ENCODE measurements at regions not wholly inside any gene's neighbourhood (a gene's known extent, or its start where the extent isn't known, plus 50 kb on each side); places are given as distances from the start of the nearest gene placed in this dataset.
"Not testable (repeated sequence)": the region's sequence is repeated elsewhere in the genome, so short reads cannot be mapped to it uniquely, and the experiment has no call there.

DNA sequence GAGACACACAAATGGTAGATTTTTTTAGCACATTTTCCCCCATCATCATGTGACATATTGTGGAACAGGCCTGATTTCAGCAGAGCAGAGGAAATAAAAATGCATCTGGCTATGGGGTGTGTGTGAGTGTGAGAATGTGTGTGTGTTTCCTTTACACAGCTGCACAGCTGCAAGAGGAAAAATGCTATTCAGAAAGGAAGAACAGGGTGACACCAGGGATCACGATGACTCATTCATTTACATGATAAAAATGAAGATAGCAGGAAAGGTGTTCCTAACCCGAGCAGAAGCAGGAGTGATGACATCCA is 469.5 kb upstream of the TSHZ3 start:
- DNase-seq: no peak

DNA sequence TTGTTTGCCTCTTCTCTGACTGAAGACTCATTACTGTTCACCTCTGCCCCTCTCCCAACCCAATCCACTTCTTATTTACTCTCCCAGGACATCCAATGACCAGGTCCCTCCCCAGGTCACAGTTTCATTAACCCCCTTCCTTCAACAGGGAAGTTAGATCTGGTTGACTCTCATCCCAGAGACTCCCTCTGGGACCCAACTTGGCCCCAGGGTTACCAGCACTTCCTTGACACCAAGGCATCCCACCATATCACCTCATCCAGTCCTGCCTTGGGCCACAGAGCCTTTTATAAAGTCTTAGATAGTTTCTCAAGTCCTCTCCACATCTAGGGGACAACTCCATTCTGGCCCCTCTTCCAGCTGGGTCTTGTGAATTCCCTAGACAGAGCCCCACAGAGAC is 470.6 kb upstream of the TSHZ3 start:
- no peak for DNase-seq

DNA sequence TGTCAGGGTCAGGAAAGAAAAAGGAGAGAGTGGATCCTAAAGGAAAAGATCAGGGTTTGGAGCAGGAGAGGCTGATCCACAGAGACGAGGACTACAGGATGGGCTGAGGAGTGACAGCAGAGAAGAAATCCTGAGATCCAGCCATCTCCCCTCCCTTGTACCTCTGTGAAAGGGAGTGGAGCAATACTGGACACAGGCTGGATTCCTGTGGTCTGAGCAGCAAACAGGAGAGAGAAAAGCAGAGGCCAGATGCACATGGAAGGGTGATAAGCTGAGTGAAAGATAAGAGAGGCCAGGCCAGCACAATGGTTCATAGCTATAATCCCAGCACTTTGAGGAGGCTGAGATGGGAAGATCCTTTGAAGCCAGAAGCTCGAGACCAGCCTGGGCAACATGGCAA is 472.1 kb upstream of the TSHZ3 start:
- DNase-seq: no peak

DNA sequence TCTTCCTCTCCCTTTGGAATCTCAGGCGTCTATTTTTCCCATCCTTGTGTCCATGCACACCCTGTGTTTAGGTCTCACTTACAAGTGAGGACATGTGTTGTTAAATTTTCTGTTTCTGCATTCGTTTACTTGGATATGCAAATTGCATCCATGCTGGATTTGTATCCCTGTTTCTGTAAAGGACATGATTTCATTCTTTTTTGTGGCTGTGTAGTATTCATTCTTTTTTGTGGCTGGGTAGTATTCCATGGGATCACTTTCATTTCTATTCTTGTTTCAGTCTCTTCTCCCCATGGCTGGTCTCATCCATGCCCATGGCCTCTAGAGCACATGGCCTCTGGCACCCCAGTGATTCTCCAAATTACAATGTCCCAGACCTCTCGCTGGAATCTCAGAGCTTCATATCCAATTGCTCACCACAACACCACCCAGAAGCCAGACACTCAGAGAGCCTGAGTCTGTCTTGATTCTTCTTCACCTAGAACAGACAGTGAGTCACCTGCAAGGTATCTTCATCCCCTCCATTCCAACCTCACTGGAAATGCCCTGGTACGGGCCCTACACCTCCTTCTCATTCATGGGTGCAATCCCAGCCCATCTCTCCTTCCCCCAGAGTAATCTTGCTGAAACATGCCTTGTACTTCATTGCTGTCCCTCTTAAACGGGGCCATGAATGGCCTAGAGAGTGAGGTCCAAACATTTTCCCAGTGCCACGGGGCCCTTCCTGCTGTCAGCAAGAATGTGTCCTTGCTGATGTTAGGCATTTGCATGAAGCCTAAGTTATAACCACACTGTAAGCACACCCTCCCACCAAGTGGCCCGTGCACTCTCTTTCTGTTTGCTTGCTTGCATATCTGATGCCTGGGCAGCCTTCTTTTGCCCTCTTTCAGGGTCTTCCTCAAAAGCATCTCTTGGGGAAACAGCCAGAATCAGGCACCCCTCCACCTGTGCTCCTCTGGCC is 476.2 kb upstream of the TSHZ3 start:
- no peak for DNase-seq

DNA sequence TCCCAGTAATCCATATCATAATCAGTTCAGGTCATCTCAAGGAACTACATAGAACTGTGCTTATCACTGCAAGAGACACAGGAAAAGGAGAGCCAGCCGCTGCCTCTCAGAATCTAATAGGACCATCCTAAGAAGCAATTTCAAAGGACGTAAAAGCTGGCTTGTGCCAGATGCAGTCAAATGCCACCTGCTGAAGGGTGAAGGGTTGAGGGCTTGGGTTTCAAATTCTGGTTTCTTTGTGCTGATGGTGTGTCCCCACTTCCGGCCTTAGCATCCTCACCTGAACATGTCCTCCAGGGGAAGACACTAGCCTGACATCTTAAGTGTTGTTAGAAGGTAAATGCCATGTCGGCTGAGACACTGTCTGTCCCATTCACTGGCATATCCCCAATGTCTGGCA is 477.1 kb upstream of the TSHZ3 start:
- no peak for DNase-seq

DNA sequence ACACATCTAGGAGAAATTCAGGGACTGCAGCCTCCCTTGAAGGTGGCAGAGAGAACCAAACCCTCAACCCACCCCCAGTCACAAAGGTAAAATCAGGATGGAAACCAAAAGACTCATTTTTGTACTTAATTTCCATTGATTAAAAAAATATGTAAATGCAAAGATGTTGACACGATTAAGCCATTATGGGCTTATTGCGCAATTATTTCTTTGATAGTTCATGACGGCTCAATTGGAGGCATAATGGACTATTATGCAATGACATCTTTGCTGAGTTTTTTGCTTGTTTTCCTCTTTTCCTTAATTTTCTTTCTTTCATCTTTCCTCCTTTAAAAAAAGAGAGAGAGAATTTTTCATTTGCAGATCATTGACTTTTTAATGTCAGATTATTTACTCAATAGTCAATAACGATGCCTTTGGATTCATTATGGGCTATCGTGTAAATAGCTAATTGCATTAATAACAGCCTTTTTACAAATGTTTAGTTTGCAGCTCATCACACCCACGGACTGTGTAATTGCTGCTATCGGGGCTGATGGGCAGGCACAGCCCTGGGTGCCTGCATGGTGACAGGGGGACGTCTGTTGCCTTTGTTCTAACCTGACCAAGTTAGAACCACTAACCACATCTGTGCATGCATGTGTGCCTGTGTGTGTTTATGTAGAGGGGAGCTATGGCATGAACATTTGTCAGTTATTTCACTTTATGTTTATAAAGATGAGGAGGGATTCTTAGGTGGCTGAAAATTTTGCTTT is 482.4 kb upstream of the TSHZ3 start:
- DNase-seq: no peak

DNA sequence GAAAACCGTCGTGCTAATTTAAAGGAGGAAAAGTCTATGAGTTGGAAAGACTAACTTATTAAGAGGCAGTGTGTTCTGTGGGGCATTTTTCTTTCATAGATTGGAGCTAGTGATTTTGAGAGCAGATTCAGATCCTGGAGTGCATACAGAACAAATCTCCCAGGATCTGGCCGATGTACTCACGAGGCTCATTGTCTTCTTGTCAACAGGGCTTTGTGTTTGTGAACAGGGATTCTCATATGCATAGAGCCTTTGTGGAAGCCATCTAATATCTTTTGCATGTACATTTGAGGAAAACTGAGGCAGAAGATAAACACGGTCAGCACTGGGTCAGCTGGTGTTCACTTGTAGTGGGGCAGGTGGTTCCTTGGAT is 482.9 kb upstream of the TSHZ3 start:
- no peak for DNase-seq

DNA sequence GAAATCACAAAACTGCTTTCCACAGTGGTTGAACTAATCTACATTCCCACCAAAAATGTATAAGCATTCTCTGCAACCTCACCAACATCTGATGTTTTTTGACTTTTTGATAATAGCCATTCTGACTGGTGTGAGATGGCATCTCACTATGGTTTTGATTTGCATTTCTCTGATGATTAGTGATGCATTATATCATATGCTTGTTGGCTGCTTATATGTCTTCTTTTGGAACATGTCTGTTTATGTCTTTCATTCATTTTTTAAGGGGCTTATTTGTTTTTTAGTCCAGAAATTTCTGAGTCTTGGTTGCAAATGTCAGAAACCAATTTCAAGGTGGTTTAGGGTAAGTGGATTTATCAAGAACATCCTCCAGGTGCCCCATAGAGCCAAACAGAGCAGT is 484.8 kb upstream of the TSHZ3 start:
- DNase-seq: no peak

DNA sequence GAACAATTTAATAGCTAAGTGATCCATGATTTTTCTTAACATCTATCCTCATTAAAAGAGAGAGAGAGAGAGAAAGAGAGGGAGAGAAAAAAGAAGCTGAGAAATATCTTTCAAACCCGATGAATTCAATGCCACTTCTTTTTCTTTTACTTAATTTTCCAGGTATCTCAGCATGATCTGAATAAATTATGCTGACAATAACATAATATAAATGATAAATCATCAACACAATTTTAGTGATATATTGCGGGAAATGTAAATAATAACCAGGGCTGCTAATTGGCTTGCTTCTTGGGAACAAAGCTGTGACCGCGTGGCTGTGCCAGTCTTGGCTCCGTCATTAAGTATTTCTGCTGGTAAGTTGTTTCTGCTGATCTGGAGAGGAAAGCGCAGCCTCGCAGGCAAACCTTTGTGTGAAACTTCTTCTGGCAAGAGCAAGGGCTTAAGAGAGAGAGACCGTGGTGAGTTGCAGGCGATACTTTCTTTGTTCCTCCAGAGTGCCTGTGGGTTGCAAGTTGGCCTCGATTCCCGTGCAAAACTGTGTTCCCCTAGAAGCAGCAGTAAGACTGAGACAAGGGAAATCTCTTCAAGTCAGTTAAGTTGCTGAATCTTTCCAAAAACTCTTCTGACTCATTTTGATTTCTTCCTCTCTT is 489.1 kb upstream of the TSHZ3 start:
- no peak for DNase-seq

DNA sequence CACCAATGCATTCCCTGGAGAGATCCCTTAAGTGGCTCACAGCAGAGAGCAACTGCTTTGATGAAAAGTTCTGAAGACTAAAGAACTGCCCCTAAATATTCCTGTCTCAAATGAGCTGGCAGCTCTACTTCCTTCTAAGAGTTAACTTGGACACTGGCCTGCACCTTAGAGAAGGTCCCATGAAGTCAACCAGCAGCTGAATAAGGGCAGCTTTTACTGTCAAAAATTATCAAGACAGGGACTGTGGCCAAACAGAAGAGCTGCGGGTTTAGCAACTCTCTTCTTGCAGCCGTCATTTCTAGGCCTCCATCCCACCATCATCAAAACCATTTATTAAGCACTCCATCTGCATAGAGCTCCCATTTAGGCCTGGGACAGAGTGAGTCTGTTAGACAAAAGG is 491.1 kb upstream of the TSHZ3 start:
- no peak for DNase-seq

DNA sequence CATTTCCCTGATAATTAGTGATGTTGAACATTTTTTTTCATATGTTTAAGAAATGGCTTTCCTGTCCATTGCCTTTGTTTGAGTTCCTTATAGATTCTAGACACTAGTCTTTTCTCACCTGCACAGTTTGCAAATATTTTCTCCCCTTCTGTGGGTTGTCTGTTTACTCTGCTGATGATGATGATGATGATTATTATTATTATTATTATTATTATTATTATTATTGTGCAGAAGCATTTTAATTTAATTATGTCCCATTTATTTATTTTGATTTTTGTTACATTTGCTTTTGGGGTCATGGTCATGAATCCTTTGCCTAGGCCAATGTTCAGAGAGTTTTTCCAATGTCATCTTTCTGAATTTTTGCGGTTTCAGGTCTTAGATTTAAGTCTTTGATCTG is 492.5 kb upstream of the TSHZ3 start:
- no peak for DNase-seq

DNA sequence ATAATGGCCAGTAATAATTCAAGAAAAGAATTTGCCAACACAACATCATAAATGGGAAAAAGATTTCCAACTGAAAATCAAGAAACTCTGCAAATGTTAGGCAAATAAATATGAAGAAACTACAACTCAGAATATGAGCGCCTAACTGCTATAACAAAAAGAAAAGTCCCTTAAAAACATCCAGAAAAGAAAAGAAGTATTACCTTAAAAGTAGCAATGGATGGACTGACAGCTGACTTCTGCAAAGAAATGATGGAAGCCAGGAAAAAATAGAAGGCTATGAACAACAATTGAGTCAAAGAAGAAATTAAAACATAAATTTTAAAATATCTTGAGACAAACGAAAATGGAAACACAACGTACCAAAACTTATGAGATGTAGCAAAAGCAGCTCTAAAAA is 482.3 kb upstream of the ZNF507 start:
- no peak for DNase-seq

DNA sequence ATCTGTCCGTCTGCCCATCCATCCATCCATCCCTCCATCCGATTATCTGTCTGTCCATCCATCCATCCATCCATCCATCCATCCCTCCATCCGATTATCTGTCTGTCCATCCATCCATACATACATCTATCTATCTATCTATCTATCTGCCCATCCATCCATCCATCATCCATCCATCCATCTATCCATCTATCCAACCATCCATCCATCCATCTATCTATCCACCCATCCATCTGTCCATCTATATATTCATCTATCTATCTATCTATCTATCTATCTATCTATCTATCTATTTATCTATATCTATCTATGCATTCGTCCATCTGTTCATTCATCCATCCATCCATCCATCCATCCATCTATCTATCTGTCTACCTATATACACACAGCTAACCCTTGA is 471.1 kb upstream of the ZNF507 start:
- no peak for DNase-seq

DNA sequence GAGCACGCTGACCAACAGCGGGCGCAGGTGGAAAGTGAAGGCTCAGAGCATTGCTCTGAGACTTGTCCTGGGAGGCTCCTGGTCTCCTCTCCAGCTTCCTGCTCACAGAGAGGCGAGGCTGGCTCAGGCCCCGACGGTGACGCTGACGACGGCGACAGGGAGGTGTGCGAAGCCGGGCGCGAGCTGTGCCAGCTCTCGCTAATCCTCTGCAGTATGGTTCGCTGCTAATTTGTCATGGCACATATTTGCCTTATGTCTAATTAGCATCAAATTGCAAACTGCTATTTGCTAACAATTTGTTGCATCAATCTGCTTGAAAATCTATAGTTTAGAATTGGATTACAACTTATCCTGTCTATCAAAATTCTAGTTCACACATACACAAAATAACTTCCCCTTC is 469.8 kb upstream of the ZNF507 start:
- no peak for DNase-seq

DNA sequence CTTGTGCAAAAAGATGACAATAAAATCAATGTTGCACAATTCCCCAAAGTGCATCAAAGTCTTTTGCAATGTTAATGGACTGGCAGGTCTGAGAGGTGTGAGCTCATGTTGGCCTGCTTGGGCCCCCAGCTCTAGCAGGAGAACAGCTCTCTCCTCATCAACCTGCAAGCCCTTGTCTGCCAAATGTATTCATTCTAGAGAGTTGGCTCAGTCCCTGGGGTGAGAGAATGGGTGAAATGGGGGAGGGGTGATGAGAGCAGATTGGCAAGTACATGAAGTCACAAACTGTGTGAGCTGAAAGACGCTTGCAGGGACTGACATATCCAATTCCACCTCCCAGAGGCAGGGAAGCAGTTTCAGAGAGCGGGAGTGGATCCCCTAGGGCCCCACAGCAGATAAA is 465.1 kb upstream of the ZNF507 start:
- no peak for DNase-seq

DNA sequence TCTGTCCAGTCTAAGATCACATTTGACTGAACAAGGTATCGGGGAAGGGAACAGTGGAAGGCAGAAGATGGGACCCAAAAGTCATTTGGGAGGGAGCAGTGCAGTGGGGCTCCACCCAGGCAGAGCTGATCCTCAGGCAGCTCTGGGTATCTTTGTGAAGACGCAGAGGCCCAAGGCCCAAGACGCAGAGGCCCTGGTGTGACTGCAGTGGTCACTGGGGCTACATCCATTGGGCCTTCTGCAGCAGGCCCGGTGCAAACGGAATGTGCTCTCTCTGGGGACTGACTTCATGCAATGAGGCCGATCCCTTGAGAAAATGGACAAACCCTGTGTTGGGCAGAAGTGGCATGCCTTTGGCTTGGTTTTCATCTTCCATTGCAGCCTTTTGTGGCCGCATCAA is 463.4 kb upstream of the ZNF507 start:
- no peak for DNase-seq

DNA sequence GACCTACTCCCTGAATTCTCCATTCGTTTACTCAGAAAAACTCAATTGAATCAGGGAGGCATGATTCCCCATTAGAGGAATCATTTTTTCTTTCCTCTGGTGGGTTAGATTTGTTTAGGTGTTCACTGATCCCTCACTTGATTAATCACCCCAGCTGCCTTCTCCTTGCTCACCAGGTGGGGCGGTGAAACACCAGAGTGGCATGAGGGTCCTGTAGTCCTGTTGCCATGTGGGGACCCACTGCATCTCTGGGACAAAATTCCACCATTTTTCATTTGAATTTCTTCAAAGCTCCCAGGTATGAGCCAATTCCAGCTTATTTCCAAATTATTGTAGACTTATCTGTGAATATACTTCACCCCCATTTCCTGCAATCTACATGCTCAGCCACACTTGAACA is 462.7 kb upstream of the ZNF507 start:
- DNase-seq: no peak

DNA sequence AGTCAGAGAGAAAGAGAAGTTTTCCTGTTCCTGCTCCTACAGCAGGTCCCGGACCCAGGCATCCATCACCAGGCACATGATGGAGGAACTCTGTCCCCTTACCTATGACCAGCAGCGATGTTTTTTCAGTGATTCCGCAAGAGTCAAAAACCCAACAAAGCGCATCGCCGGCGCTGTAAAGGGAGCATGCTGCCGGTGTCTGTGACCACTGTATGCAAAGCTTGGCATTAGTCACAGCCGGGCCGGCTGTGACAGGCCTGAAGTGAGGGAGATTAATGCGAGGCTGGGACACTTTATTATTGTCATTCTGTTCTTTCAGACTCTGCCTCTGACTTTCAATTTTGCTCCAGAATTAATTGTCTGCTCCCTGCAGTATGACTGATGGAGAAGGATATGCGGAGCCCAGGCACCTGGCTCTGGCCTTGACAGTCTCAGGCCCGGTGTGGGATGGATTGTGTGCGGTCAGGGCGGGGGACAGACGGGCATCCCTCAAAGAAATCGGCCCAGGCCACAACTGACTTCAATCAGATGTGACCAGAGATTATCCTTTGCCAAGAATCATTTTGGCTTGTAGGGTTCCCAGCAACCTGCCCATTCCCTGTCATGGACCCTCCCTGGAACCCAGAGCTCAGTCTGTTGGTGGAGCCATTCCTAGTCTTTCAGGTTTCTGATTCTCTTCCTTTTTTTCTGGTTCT is 462.0 kb upstream of the ZNF507 start:
- no peak for DNase-seq

DNA sequence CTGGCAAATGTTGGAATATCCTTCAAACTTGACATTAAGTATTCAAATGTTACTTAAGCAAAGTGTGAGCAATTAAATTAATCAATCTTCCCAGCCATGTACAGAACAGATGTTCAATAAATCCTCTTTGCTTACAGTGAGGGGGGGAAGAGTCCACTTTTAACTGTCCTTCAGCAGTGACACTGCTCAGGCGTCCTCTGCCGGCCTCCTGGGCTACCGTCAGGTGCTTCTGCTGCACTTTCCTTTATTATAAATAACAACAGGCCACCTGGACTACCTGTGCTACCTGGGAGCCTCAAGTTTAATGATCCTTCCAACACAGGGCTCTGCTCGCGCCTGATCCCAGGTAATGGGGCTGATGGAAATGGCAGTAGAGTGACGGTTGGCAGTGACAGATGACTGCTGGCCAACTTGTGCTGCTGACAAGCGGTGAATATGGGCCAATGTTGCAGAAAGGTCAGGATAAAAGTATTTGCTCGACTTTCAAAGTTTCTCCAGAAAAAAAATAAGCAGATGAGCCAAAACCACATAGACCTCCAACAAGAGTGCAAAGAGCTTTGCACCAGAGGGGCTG is 460.0 kb upstream of the ZNF507 start:
- DNase-seq: no peak

DNA sequence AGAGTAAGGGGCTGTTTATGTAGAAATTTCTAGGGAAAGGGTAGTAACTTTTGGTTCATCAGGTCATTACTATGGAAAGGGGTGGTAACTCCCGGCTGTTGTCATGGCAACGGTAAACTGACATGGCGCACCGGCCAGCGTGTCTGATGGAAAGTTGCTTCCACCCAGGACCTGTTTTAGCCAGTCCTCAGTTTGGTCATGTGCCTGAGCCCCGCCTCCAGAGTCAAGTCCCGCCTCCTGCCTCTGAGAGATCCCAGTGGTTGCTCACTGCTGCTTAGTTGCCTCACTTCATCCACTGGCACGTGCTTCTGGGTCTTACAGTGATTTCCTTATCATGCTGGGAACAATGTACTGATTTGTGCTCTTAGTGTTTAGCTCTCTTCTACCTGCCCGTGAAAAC is 455.2 kb upstream of the ZNF507 start:
- no peak for DNase-seq

DNA sequence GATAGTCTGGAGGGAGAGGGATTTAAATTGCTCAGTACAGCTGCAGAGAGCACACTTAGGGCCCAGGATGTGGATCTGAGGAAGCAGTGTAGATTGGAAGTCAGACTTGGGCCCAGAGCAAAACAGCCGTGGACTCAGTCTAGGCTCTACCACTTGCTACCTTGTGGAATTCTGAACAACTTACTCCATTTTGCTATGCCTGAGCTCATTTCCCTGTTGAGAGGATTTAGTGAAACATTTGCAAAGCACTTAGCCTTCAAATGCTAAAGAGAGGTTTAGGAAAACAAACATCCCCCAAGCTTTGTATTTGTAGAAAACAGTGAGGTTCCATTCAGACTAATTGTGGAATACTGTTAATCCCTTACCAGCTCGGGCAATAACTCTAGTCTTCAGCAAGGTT is 453.4 kb upstream of the ZNF507 start:
- DNase-seq: no peak

DNA sequence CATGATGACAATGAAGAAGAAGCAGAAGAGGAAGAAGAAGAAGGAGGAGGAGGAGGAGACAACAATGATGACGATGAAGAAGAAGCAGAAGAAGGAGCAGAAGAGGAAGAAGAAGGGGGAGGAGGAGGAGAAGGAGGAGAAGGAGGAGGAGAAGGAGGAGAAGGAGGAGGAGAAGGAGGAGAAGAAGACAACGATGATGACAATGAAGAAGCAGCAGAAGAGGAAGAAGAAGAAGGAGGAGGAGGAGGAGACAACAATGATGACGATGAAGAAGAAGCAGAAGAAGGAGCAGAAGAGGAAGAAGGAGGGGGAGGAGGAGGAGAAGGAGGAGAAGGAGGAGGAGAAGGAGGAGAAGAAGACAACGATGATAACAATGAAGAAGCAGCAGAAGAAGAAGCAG is 451.9 kb upstream of the ZNF507 start:
- not testable (repeated sequence) for DNase-seq

DNA sequence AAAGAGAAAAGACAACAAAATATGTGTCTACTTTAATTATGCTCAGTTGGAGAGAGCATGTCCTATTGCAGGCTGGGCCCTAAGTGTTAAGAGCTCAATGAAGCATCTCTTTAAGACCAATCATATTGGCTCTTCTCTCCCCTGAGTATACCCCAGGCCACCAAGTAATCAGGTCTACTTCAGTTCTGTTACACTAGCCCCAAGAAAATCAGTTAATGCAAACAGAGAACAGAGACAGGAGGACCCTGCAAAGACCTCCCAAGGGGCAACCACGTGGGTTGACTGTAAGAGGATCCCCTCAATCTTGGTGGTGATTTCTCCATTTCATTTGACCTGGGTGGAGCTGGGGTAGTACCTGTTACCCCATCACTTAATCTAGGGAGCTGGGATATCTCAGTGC is 451.0 kb upstream of the ZNF507 start:
- DNase-seq: no peak

Measured in central memory CD4-positive, alpha-beta T cell (primary cell).